GM23338 (cell line): ENCODE measurements at regions not wholly inside any gene's neighbourhood (a gene's known extent, or its start where the extent isn't known, plus 50 kb on each side); places are given as distances from the start of the nearest gene placed in this dataset.

Experiments
- ATAC-seq: fragments of 200-7000 bp; cut with Tn5 transposase; 3 replicates; pipeline ENCODE4 v1.9.1; 2020
- DNase-seq: peaks from one replicate; pipeline ENCODE4 v3.0.0-alpha.2; 2015; ENCODE audit warnings: low spot score
- H2AFZ ChIP-seq: fragments of 200-600 bp; sonication (generic); 2 replicates; pipeline ENCODE4 v1.8.0; 2016; ENCODE audit warnings: antibody characterized with exemption, mild to moderate bottlenecking, moderate library complexity
- H3F3A ChIP-seq: fragments of 200-600 bp; sonication (generic); replicated peaks from 2 replicates; pipeline ENCODE4 v1.8.0; 2017; ENCODE audit warnings: antibody characterized with exemption, mixed run types, low read depth
- H3K27ac ChIP-seq: fragments of 200-600 bp; sonication (generic); 2 replicates; pipeline ENCODE4 v1.6.1; 2016; ENCODE audit warnings: low read depth
- H3K27me3 ChIP-seq: fragments of 200-600 bp; sonication (generic); 2 replicates; pipeline ENCODE4 v1.8.0; 2016; ENCODE audit warnings: mild to moderate bottlenecking, mixed run types, moderate library complexity; ENCODE audit not compliant: insufficient read depth
- H3K36me3 ChIP-seq: fragments of 200-600 bp; sonication (generic); 2 replicates; pipeline ENCODE4 v1.8.0; 2016; ENCODE audit warnings: mild to moderate bottlenecking; ENCODE audit not compliant: insufficient read depth
- H3K4me1 ChIP-seq: fragments of 200-600 bp; sonication (generic); 2 replicates; pipeline ENCODE4 v1.8.0; 2016; ENCODE audit warnings: mild to moderate bottlenecking, moderate library complexity; ENCODE audit not compliant: insufficient read depth
- H3K4me2 ChIP-seq: fragments of 200-600 bp; sonication (generic); 2 replicates; pipeline ENCODE4 v1.7.1; 2017; ENCODE audit warnings: mixed run types
- H3K4me3 ChIP-seq: fragments of 200-600 bp; sonication (generic); 2 replicates; pipeline ENCODE4 v1.6.1; 2016; ENCODE audit warnings: mixed run types
- H3K79me2 ChIP-seq: fragments of 200-600 bp; sonication (generic); replicated peaks from 2 replicates; pipeline ENCODE4 v1.8.0; 2017; ENCODE audit warnings: mild to moderate bottlenecking; ENCODE audit not compliant: insufficient read depth
- H3K9me2 ChIP-seq: fragments of 200-600 bp; sonication (generic); 2 replicates; pipeline ENCODE4 v1.8.0; 2017; ENCODE audit not compliant: insufficient read depth
- H4K20me1 ChIP-seq: fragments of 200-600 bp; sonication (generic); replicated peaks from 2 replicates; pipeline ENCODE4 v1.8.0; 2017; ENCODE audit warnings: mild to moderate bottlenecking; ENCODE audit not compliant: insufficient read depth
- H3K27ac Mint-ChIP-seq: 2 replicates; pipeline ENCODE4 v1.8.0; 2020; ENCODE audit warnings: inconsistent platforms, mild to moderate bottlenecking, moderate library complexity, mixed read lengths
- H3K27me3 Mint-ChIP-seq: 3 replicates; pipeline ENCODE4 v1.8.0; 2022; ENCODE audit warnings: low read depth, mild to moderate bottlenecking, moderate library complexity, mixed read lengths, inconsistent platforms; ENCODE audit not compliant: insufficient read depth, poor library complexity
- H3K36me3 Mint-ChIP-seq: 3 replicates; pipeline ENCODE4 v1.8.0; 2021; ENCODE audit warnings: low read depth, mild to moderate bottlenecking, inconsistent platforms, moderate library complexity, mixed read lengths
- H3K4me1 Mint-ChIP-seq: 3 replicates; pipeline ENCODE4 v1.8.0; 2020; ENCODE audit warnings: mild to moderate bottlenecking, inconsistent platforms, mixed read lengths
- H3K4me3 Mint-ChIP-seq: 3 replicates; pipeline ENCODE4 v1.8.0; 2021; ENCODE audit warnings: moderate library complexity, mild to moderate bottlenecking, inconsistent platforms, mixed read lengths
- H3K9me3 Mint-ChIP-seq: 3 replicates; pipeline ENCODE4 v1.8.0; 2020; ENCODE audit warnings: moderate library complexity, mild to moderate bottlenecking, inconsistent platforms, mixed read lengths
- EZH2phosphoT487 ChIP-seq: fragments of 200-600 bp; sonication (generic); IDR thresholded peaks from one replicate; pipeline ENCODE4 v1.8.1; 2018; ENCODE audit warnings: antibody characterized with exemption; ENCODE audit not compliant: unreplicated experiment
- JUNB ChIP-seq: IDR thresholded peaks from one replicate; pipeline ENCODE4 v1.6.1; 2016; ENCODE audit warnings: antibody characterized with exemption; ENCODE audit not compliant: unreplicated experiment
- NANOG ChIP-seq: IDR thresholded peaks from 2 replicates; pipeline ENCODE4 v1.6.1; 2016; ENCODE audit warnings: antibody characterized with exemption, borderline replicate concordance
- TF ChIP-seq, protein P1 (sequence below): fragments of 250-450 bp; sonication (Bioruptor Pico); IDR thresholded peaks from 2 replicates; pipeline ENCODE4 v1.5.0; 2020; ENCODE audit warnings: mild to moderate bottlenecking, moderate library complexity
- TF ChIP-seq, protein P2 (sequence below), 2 experiments: fragments of 200-600 bp in 1 of 2; sonication (generic) in 1 of 2; conservative IDR thresholded peaks; 2 replicates each; pipeline versions ENCODE4 v1.5.1 to v1.6.1; 2016 to 2017; ENCODE audit warnings: antibody characterized with exemption in 2 of 2, low read depth in 2 of 2, mild to moderate bottlenecking in 2 of 2, moderate library complexity in 1 of 2

DNA sequence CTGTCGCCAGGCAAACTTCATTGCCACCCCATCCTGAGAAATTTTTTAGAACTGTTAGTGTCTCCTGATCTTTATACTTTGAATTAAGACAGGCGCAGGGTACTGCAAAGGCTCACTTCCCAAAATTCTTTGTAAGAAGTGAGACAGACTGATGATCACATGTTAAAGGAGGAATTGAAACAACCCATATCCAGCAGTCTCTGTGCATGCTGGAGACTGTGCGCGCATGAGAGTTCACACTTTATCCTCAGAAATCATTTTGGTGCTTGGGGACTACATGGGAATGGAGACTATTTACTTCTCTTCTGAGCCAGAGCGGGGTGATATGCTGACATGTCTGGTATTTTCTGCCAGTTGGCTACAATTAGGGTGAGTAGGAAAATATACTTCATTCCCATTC lies 91.2 kb downstream of the ZNF474 start:
- H3K36me3 ChIP-seq = no peaks in the 10 kb centered on the region
- ATAC-seq (no peak), DNase-seq (no peak)
- no peak overlapping the region for H2AFZ ChIP-seq
- H3K9me2 ChIP-seq = peaks cover 11% of the 10 kb centered on the region
- TF ChIP-seq, protein P1, sequence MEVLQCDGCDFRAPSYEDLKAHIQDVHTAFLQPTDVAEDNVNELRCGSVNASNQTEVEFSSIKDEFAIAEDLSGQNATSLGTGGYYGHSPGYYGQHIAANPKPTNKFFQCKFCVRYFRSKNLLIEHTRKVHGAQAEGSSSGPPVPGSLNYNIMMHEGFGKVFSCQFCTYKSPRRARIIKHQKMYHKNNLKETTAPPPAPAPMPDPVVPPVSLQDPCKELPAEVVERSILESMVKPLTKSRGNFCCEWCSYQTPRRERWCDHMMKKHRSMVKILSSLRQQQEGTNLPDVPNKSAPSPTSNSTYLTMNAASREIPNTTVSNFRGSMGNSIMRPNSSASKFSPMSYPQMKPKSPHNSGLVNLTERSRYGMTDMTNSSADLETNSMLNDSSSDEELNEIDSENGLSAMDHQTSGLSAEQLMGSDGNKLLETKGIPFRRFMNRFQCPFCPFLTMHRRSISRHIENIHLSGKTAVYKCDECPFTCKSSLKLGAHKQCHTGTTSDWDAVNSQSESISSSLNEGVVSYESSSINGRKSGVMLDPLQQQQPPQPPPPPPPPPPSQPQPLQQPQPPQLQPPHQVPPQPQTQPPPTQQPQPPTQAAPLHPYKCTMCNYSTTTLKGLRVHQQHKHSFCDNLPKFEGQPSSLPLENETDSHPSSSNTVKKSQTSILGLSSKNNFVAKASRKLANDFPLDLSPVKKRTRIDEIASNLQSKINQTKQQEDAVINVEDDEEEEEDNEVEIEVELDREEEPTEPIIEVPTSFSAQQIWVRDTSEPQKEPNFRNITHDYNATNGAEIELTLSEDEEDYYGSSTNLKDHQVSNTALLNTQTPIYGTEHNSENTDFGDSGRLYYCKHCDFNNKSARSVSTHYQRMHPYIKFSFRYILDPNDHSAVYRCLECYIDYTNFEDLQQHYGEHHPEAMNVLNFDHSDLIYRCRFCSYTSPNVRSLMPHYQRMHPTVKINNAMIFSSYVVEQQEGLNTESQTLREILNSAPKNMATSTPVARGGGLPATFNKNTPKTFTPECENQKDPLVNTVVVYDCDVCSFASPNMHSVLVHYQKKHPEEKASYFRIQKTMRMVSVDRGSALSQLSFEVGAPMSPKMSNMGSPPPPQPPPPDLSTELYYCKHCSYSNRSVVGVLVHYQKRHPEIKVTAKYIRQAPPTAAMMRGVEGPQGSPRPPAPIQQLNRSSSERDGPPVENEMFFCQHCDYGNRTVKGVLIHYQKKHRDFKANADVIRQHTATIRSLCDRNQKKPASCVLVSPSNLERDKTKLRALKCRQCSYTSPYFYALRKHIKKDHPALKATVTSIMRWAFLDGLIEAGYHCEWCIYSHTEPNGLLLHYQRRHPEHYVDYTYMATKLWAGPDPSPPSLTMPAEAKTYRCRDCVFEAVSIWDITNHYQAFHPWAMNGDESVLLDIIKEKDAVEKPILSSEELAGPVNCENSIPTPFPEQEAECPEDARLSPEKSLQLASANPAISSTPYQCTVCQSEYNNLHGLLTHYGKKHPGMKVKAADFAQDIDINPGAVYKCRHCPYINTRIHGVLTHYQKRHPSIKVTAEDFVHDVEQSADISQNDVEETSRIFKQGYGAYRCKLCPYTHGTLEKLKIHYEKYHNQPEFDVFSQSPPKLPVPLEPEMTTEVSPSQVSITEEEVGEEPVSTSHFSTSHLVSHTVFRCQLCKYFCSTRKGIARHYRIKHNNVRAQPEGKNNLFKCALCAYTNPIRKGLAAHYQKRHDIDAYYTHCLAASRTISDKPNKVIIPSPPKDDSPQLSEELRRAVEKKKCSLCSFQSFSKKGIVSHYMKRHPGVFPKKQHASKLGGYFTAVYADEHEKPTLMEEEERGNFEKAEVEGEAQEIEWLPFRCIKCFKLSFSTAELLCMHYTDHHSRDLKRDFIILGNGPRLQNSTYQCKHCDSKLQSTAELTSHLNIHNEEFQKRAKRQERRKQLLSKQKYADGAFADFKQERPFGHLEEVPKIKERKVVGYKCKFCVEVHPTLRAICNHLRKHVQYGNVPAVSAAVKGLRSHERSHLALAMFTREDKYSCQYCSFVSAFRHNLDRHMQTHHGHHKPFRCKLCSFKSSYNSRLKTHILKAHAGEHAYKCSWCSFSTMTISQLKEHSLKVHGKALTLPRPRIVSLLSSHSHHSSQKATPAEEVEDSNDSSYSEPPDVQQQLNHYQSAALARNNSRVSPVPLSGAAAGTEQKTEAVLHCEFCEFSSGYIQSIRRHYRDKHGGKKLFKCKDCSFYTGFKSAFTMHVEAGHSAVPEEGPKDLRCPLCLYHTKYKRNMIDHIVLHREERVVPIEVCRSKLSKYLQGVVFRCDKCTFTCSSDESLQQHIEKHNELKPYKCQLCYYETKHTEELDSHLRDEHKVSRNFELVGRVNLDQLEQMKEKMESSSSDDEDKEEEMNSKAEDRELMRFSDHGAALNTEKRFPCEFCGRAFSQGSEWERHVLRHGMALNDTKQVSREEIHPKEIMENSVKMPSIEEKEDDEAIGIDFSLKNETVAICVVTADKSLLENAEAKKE (CRISPR knock-in tag) = no peak
- TF ChIP-seq NANOG (no peak), EZH2phosphoT487 (no peak)
- H4K20me1 ChIP-seq = no peaks in the 10 kb centered on the region
- H3F3A ChIP-seq = no peaks in the 10 kb centered on the region
- H3K79me2 ChIP-seq = no peaks in the 10 kb centered on the region
- no peak overlapping the region for H3K4me2 ChIP-seq
- no peak overlapping the region for H3K27ac Mint-ChIP-seq
- H3K27me3 ChIP-seq = no peaks in the 10 kb centered on the region
- H3K27me3 Mint-ChIP-seq = no peaks in the 10 kb centered on the region
- H3K27ac ChIP-seq = no peak overlapping the region
- no peak overlapping the region for H3K4me3 ChIP-seq
- no peaks in the 10 kb centered on the region for H3K36me3 Mint-ChIP-seq
- no peaks in the 10 kb centered on the region for H3K4me1 ChIP-seq
- H3K4me3 Mint-ChIP-seq = no peak overlapping the region
- H3K4me1 Mint-ChIP-seq = peaks cover 8% of the 10 kb centered on the region
- no peaks in the 10 kb centered on the region for H3K9me3 Mint-ChIP-seq

DNA sequence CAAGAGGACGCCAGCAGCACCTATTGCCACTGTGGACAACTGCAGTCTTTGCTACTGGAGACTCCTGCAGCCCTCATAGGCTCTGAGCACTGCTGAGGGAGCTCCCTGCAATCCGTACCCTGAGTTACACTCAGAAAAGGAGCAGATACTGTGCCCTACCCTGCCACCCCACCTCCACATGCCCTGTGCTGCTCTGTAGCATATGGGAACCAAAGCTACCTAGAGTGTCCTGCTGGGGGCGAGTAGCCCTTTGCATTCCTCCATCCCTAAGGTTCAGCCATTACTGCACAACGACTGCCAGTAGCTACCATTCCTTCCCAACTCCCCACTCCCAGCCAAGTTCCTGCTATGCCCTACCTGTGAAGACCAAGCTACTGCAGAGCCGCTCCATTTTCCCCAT lies 90.2 kb upstream of the SNCAIP start:
- H3K27me3 ChIP-seq = no peaks in the 10 kb centered on the region
- peak; percentile 27 for DNase-seq
- peaks cover 11% of the 10 kb centered on the region for H3K9me2 ChIP-seq
- no peaks in the 10 kb centered on the region for H3K36me3 ChIP-seq
- TF ChIP-seq, protein P2, sequence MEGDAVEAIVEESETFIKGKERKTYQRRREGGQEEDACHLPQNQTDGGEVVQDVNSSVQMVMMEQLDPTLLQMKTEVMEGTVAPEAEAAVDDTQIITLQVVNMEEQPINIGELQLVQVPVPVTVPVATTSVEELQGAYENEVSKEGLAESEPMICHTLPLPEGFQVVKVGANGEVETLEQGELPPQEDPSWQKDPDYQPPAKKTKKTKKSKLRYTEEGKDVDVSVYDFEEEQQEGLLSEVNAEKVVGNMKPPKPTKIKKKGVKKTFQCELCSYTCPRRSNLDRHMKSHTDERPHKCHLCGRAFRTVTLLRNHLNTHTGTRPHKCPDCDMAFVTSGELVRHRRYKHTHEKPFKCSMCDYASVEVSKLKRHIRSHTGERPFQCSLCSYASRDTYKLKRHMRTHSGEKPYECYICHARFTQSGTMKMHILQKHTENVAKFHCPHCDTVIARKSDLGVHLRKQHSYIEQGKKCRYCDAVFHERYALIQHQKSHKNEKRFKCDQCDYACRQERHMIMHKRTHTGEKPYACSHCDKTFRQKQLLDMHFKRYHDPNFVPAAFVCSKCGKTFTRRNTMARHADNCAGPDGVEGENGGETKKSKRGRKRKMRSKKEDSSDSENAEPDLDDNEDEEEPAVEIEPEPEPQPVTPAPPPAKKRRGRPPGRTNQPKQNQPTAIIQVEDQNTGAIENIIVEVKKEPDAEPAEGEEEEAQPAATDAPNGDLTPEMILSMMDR (conservative IDR thresholded peaks at IDR 0.05; ENCODE audit: low read depth in 2 of 2) = peak in 1 of 2 experiments; percentile 41; a peak in 2 of 4 replicates
- no peak for TF ChIP-seq JUNB
- H3K4me1 Mint-ChIP-seq = peaks cover 8% of the 10 kb centered on the region
- no peaks in the 10 kb centered on the region for H3K27me3 Mint-ChIP-seq
- ATAC-seq = peak; percentile 73
- H4K20me1 ChIP-seq = no peaks in the 10 kb centered on the region
- H2AFZ ChIP-seq = no peak overlapping the region; the same call in 1 of the 2 replicates
- no peaks in the 10 kb centered on the region for H3K9me3 Mint-ChIP-seq
- H3K4me3 ChIP-seq = no peak overlapping the region
- no peak overlapping the region for H3K27ac ChIP-seq
- H3K4me1 ChIP-seq = no peaks in the 10 kb centered on the region
- H3F3A ChIP-seq = no peaks in the 10 kb centered on the region
- H3K79me2 ChIP-seq = no peaks in the 10 kb centered on the region
- H3K4me3 Mint-ChIP-seq = no peak overlapping the region
- H3K27ac Mint-ChIP-seq = no peak overlapping the region
- no peaks in the 10 kb centered on the region for H3K36me3 Mint-ChIP-seq
- no peak overlapping the region for H3K4me2 ChIP-seq
